Neural cell (in vitro differentiated cells): ENCODE measurements at regions not wholly inside any gene's neighbourhood (a gene's known extent, or its start where the extent isn't known, plus 50 kb on each side); places are given as distances from the start of the nearest gene placed in this dataset.

ENCODE experiments used
- H2AFZ ChIP-seq: fragments of 200-600, 300-800 bp; sonication (generic), shearing (Covaris generic); 2 replicates; pipeline ENCODE4 v1.6.0; 2014; ENCODE audit warnings: low read depth, mild to moderate bottlenecking, antibody characterized with exemption, low read length, moderate library complexity
- H3F3A ChIP-seq: fragments of 200-600 bp; shearing (Covaris generic); 2 replicates; pipeline ENCODE4 v1.6.1; 2016; ENCODE audit warnings: mild to moderate bottlenecking, moderate library complexity, mixed read lengths, antibody characterized with exemption, low read length; ENCODE audit not compliant: insufficient read depth, poor library complexity, severe bottlenecking
- H3K27ac ChIP-seq: fragments of 200-600, 300-800 bp; sonication (generic), shearing (Covaris generic); 2 replicates; pipeline ENCODE4 v1.5.1; 2014; ENCODE audit warnings: mild to moderate bottlenecking, low read length, moderate library complexity
- H3K27me3 ChIP-seq: fragments of 300-800, 200-600 bp; sonication (generic), shearing (Covaris generic); 2 replicates; pipeline ENCODE4 v1.6.0; 2014; ENCODE audit warnings: mild to moderate bottlenecking, low read depth, low read length, moderate library complexity; ENCODE audit not compliant: insufficient read depth
- H3K36me3 ChIP-seq: fragments of 300-800, 200-600 bp; sonication (generic), shearing (Covaris generic); 2 replicates; pipeline ENCODE4 v1.5.1; 2014; ENCODE audit warnings: mild to moderate bottlenecking, antibody characterized with exemption, low read length, moderate library complexity; ENCODE audit not compliant: insufficient read depth
- H3K4me2 ChIP-seq: fragments of 300-800, 200-600 bp; sonication (generic), shearing (Covaris generic); 2 replicates; pipeline ENCODE4 v1.6.0; 2014; ENCODE audit warnings: mild to moderate bottlenecking, low read length
- H3K4me3 ChIP-seq: fragments of 300-800, 200-600 bp; sonication (generic), shearing (Covaris generic); 2 replicates; pipeline ENCODE4 v1.5.1; 2014; ENCODE audit warnings: mild to moderate bottlenecking, low read length, moderate library complexity
- H3K79me2 ChIP-seq: fragments of 200-600 bp; shearing (Covaris generic); replicated peaks from 2 replicates; pipeline ENCODE4 v1.6.0; 2014; ENCODE audit warnings: mild to moderate bottlenecking, low read length, moderate library complexity; ENCODE audit not compliant: insufficient read depth
- H3K9ac ChIP-seq: fragments of 300-800, 200-600 bp; sonication (generic), shearing (Covaris generic); 2 replicates; pipeline ENCODE4 v1.6.1; 2016; ENCODE audit warnings: mild to moderate bottlenecking, low read length, mixed read lengths
- H3K9me2 ChIP-seq: fragments of 200-600 bp; shearing (Covaris generic); 2 replicates; pipeline ENCODE4 v1.6.1; 2016; ENCODE audit warnings: mild to moderate bottlenecking, low read length, mixed read lengths; ENCODE audit not compliant: insufficient read depth
- H3K9me3 ChIP-seq: fragments of 200-600, 300-800 bp; sonication (generic), shearing (Covaris generic); 2 replicates; pipeline ENCODE4 v1.6.1; 2016; ENCODE audit warnings: mild to moderate bottlenecking, mixed run types, low read length, moderate library complexity, mixed read lengths
- H4K20me1 ChIP-seq: fragments of 200-600 bp; shearing (Covaris generic); 2 replicates; pipeline ENCODE4 v1.6.1; 2016; ENCODE audit warnings: mild to moderate bottlenecking, mixed run types; ENCODE audit not compliant: insufficient read depth
- CTCF ChIP-seq: fragments of 450-650 bp; IDR thresholded peaks from 2 replicates; pipeline ENCODE4 v1.5.1; 2014; ENCODE audit warnings: antibody characterized with exemption, mild to moderate bottlenecking, moderate library complexity; ENCODE audit not compliant: poor library complexity, severe bottlenecking
- EP300 ChIP-seq: fragments of 450-650 bp; conservative IDR thresholded peaks from 2 replicates; pipeline ENCODE4 v1.6.1; 2014; ENCODE audit warnings: antibody characterized with exemption, mild to moderate bottlenecking, moderate library complexity; ENCODE audit not compliant: poor library complexity, severe bottlenecking
- EZH2 ChIP-seq: fragments of 200-600, 300-800 bp; shearing (Covaris generic), sonication (generic); IDR thresholded peaks from 2 replicates; pipeline ENCODE4 v1.6.1; 2014; ENCODE audit warnings: antibody characterized with exemption, low read length, borderline replicate concordance, mild to moderate bottlenecking; ENCODE audit not compliant: insufficient read depth, poor library complexity, severe bottlenecking
- MXI1 ChIP-seq: fragments of 450-650 bp; conservative IDR thresholded peaks from 2 replicates; pipeline ENCODE4 v1.6.1; 2014; ENCODE audit warnings: antibody characterized with exemption, mild to moderate bottlenecking; ENCODE audit not compliant: poor library complexity, severe bottlenecking
- POLR2AphosphoS5 ChIP-seq: IDR thresholded peaks from 2 replicates; pipeline ENCODE4 v1.6.1; 2012
- RAD21 ChIP-seq: fragments of 450-650 bp; conservative IDR thresholded peaks from 2 replicates; pipeline ENCODE4 v1.6.1; 2014; ENCODE audit warnings: antibody characterized with exemption, mild to moderate bottlenecking, moderate library complexity
- SMC3 ChIP-seq: fragments of 450-650 bp; conservative IDR thresholded peaks from 2 replicates; pipeline ENCODE4 v1.6.1; 2014; ENCODE audit warnings: antibody characterized with exemption, mild to moderate bottlenecking, moderate library complexity; ENCODE audit not compliant: poor library complexity
- TAF1 ChIP-seq: IDR thresholded peaks from 2 replicates; pipeline ENCODE4 v1.6.1; 2012; ENCODE audit warnings: low read depth
- TF ChIP-seq, protein P1 (sequence below): IDR thresholded peaks from 2 replicates; pipeline ENCODE4 v1.6.1; 2012; ENCODE audit warnings: borderline replicate concordance

DNA sequence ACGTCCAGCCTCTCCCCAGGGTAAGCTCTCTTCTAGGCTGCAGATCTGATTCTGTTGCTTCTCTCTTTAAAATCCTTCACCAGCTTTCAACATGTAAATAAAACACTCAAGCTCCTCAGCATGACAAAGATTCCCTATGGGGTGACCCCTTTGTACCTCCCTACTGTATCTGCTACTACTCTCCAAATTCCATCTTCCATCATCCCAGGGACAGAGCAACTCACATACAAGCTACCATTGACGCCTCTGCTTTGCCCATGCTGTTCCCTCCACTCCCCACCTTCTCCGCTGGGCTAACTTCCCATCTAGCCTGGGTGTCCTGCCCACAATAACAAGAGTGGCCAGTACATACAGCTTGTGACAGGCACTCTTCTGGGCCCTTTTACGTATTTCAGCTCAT is 207.5 kb upstream of the ZBED5 start:
- H4K20me1 ChIP-seq: no peaks in the 10 kb centered on the region
- no peak for TF ChIP-seq EZH2
- TF ChIP-seq, protein P1, sequence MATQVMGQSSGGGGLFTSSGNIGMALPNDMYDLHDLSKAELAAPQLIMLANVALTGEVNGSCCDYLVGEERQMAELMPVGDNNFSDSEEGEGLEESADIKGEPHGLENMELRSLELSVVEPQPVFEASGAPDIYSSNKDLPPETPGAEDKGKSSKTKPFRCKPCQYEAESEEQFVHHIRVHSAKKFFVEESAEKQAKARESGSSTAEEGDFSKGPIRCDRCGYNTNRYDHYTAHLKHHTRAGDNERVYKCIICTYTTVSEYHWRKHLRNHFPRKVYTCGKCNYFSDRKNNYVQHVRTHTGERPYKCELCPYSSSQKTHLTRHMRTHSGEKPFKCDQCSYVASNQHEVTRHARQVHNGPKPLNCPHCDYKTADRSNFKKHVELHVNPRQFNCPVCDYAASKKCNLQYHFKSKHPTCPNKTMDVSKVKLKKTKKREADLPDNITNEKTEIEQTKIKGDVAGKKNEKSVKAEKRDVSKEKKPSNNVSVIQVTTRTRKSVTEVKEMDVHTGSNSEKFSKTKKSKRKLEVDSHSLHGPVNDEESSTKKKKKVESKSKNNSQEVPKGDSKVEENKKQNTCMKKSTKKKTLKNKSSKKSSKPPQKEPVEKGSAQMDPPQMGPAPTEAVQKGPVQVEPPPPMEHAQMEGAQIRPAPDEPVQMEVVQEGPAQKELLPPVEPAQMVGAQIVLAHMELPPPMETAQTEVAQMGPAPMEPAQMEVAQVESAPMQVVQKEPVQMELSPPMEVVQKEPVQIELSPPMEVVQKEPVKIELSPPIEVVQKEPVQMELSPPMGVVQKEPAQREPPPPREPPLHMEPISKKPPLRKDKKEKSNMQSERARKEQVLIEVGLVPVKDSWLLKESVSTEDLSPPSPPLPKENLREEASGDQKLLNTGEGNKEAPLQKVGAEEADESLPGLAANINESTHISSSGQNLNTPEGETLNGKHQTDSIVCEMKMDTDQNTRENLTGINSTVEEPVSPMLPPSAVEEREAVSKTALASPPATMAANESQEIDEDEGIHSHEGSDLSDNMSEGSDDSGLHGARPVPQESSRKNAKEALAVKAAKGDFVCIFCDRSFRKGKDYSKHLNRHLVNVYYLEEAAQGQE: no peak
- no peak for TF ChIP-seq POLR2AphosphoS5
- no peak for TF ChIP-seq EP300
- TF ChIP-seq CTCF: no peak
- TF ChIP-seq TAF1: no peak
- TF ChIP-seq MXI1: no peak
- TF ChIP-seq RAD21: no peak
- TF ChIP-seq SMC3: no peak
- H3K4me3 ChIP-seq: no peak overlapping the region
- no peaks in the 10 kb centered on the region for H3K9me3 ChIP-seq
- H2AFZ ChIP-seq: no peak overlapping the region
- H3K27me3 ChIP-seq: no peaks in the 10 kb centered on the region
- H3K27ac ChIP-seq: no peak overlapping the region
- no peaks in the 10 kb centered on the region for H3K9me2 ChIP-seq
- no peaks in the 10 kb centered on the region for H3K79me2 ChIP-seq
- H3K4me2 ChIP-seq: no peak overlapping the region
- H3K9ac ChIP-seq: no peak overlapping the region
- H3F3A ChIP-seq: no peaks in the 10 kb centered on the region
- H3K36me3 ChIP-seq: no peaks in the 10 kb centered on the region

GRCh38 chr11:11057472-11057854 is 199.6 kb upstream of the ZBED5 start:
- TF ChIP-seq MXI1 (no peak), POLR2AphosphoS5 (no peak), EZH2 (no peak), RAD21 (no peak), CTCF (no peak), SMC3 (no peak), TAF1 (no peak), EP300 (no peak)
- TF ChIP-seq, protein P1: no peak
- Histone ChIP-seq H3K27me3 (no peaks in the 10 kb centered on the region), H3K79me2 (no peaks in the 10 kb centered on the region), H3K9me3 (no peaks in the 10 kb centered on the region), H4K20me1 (no peaks in the 10 kb centered on the region), H3K9ac (no peak overlapping the region), H3K4me2 (no peak overlapping the region), H3K9me2 (no peaks in the 10 kb centered on the region), H3K27ac (no peak overlapping the region), H2AFZ (no peak overlapping the region), H3K4me3 (no peak overlapping the region), H3F3A (no peaks in the 10 kb centered on the region), H3K36me3 (no peaks in the 10 kb centered on the region)
